GM12878 (cell line): ENCODE measurements at regions not wholly inside any gene's neighbourhood (a gene's known extent, or its start where the extent isn't known, plus 50 kb on each side); places are given as distances from the start of the nearest gene placed in this dataset.

ENCODE experiments used
- ATAC-seq: fragments of 200-7000 bp; cut with Tn5 transposase; 3 replicates; pipeline ENCODE4 v1.9.1; 2020; ENCODE audit warnings: mild to moderate bottlenecking, moderate library complexity
- BruUV-seq: library from RNA; stranded (reverse); fragments of 400-500 nt; replicated peaks from 2 replicates; lab custom pipeline; 2021; lab: Mats Ljungman, UMichigan
- CTCF ChIA-PET: fragments of 300-600 bp; sonication (Branson Sonifier 250); formaldehyde crosslinking; extraction: SDS; loops from one replicate; lab custom pipeline; 2021; ENCODE audit warnings: inconsistent platforms; lab: Yijun Ruan, JAX
- POLR2A ChIA-PET: fragments of 350-600 bp; formaldehyde crosslinking; extraction: SDS; loops from one replicate; lab custom pipeline; 2021; ENCODE audit warnings: inconsistent platforms; lab: Charles Lee
- RAD21 ChIA-PET: fragments of 300-600 bp; sonication (Branson Sonifier 250); formaldehyde crosslinking; loops from one replicate; lab custom pipeline; 2023; ENCODE audit warnings: antibody characterized with exemption; ENCODE audit not compliant: unreplicated experiment; lab: Charles Lee
- SMC1A ChIA-PET: fragments of 300-600 bp; sonication (Branson Sonifier 250); formaldehyde crosslinking; loops from one replicate; lab custom pipeline; 2023; ENCODE audit not compliant: unreplicated experiment, uncharacterized antibody; lab: Charles Lee
- DNase-seq: peaks from one replicate; pipeline ENCODE4 v3.0.0-alpha.2; 2011; ENCODE audit warnings: low read depth, low spot score
- FAIRE-seq: peaks from 3 replicates; lab custom pipeline; 2011; peaks lifted over from hg19 to GRCh38; lab: Jason Lieb, UNC
- H2AFZ ChIP-seq: 2 replicates; pipeline ENCODE4 v1.6.0; 2011; ENCODE audit warnings: low read depth, low read length, control low read depth; ENCODE audit not compliant: control insufficient read depth
- H3K27ac ChIP-seq: 2 replicates; pipeline ENCODE4 v1.5.1; 2011; ENCODE audit warnings: control low read depth; ENCODE audit not compliant: control insufficient read depth, insufficient read depth
- H3K27me3 ChIP-seq, 2 experiments: replicated peaks in 1 of 2; 2 replicates each; pipeline versions ENCODE4 v1.6.0 to v1.6.1; 2011; ENCODE audit warnings: low read length in 1 of 2; ENCODE audit not compliant: control insufficient read depth in 2 of 2, insufficient read depth in 2 of 2
- H3K36me3 ChIP-seq, 2 experiments: 2 replicates each; pipeline ENCODE4 v1.5.1; 2011; ENCODE audit warnings: low read length in 1 of 2; ENCODE audit not compliant: control insufficient read depth in 2 of 2, insufficient read depth in 2 of 2
- H3K4me1 ChIP-seq: 2 replicates; pipeline ENCODE4 v1.6.1; 2011; ENCODE audit warnings: mild to moderate bottlenecking, low read length, moderate library complexity, mixed read lengths; ENCODE audit not compliant: control insufficient read depth, insufficient read depth
- H3K4me2 ChIP-seq: 2 replicates; pipeline ENCODE4 v1.6.0; 2011; ENCODE audit warnings: control low read depth; ENCODE audit not compliant: control insufficient read depth, insufficient read depth
- H3K4me3 ChIP-seq: fragments of 200-600 bp; sonication (generic); 2 replicates; pipeline ENCODE4 v1.5.1; 2016
- H3K79me2 ChIP-seq: 2 replicates; pipeline ENCODE4 v1.6.0; 2011; ENCODE audit warnings: low read length; ENCODE audit not compliant: control insufficient read depth, insufficient read depth
- H3K9ac ChIP-seq: 2 replicates; pipeline ENCODE4 v1.8.0; 2011; ENCODE audit warnings: low read length, control low read depth, mixed read lengths; ENCODE audit not compliant: control insufficient read depth, insufficient read depth
- H3K9me3 ChIP-seq: replicated peaks from 3 replicates; pipeline ENCODE4 v1.5.1; 2011; ENCODE audit warnings: mild to moderate bottlenecking, low read length; ENCODE audit not compliant: control insufficient read depth, insufficient read depth
- H4K20me1 ChIP-seq: 2 replicates; pipeline ENCODE4 v1.6.0; 2011; ENCODE audit not compliant: control insufficient read depth, insufficient read depth
- ESRRA ChIP-seq: IDR thresholded peaks from 2 replicates; pipeline ENCODE4 v1.6.1; 2012; ENCODE audit warnings: mild to moderate bottlenecking, low read length, improper control_type of control experiment
- HDAC6 ChIP-seq: fragments of 200-600 bp; sonication (generic); IDR thresholded peaks from one replicate; pipeline ENCODE4 v1.8.0; 2017; ENCODE audit warnings: antibody characterized with exemption; ENCODE audit not compliant: unreplicated experiment
- JUNB ChIP-seq: IDR thresholded peaks from 2 replicates; pipeline ENCODE4 v1.6.1; 2016; ENCODE audit warnings: antibody characterized with exemption, mild to moderate bottlenecking
- JUND ChIP-seq: IDR thresholded peaks from 2 replicates; pipeline ENCODE4 v1.6.1; 2012; ENCODE audit warnings: low read depth, mild to moderate bottlenecking, low read length, improper control_type of control experiment, moderate library complexity
- KAT2A ChIP-seq: conservative IDR thresholded peaks from 2 replicates; pipeline ENCODE4 v1.6.1; 2011; ENCODE audit warnings: low read depth, low read length; ENCODE audit not compliant: control insufficient read depth
- MTA3 ChIP-seq: IDR thresholded peaks from 2 replicates; pipeline ENCODE4 v1.6.1; 2012; ENCODE audit warnings: low read length, inconsistent platforms, borderline replicate concordance
- NBN ChIP-seq: fragments of 450-650 bp; IDR thresholded peaks from 2 replicates; pipeline ENCODE4 v1.6.1; 2016
- NKRF ChIP-seq: fragments of 450-650 bp; conservative IDR thresholded peaks from 2 replicates; pipeline ENCODE4 v1.6.1; 2017; ENCODE audit warnings: mild to moderate bottlenecking, moderate library complexity
- PAX5 ChIP-seq: IDR thresholded peaks from 2 replicates; pipeline ENCODE4 v1.6.1; 2011; ENCODE audit warnings: low read depth, low read length, borderline replicate concordance
- RUNX3 ChIP-seq: IDR thresholded peaks from 2 replicates; pipeline ENCODE4 v1.6.1; 2012; ENCODE audit warnings: low read length, inconsistent platforms
- SMARCA5 ChIP-seq: fragments of 450-650 bp; IDR thresholded peaks from 2 replicates; pipeline ENCODE4 v1.6.1; 2017; ENCODE audit warnings: mild to moderate bottlenecking
- SMC3 ChIP-seq: IDR thresholded peaks from 2 replicates; pipeline ENCODE4 v1.6.1; 2011; ENCODE audit warnings: low read length, improper control_type of control experiment, borderline replicate concordance
- SPI1 ChIP-seq: IDR thresholded peaks from 2 replicates; pipeline ENCODE4 v1.6.1; 2011; ENCODE audit warnings: low read depth, mild to moderate bottlenecking, low read length, moderate library complexity, borderline replicate concordance; ENCODE audit not compliant: insufficient read depth
- TAF1 ChIP-seq: IDR thresholded peaks from 2 replicates; pipeline ENCODE4 v1.6.1; 2011; ENCODE audit warnings: mild to moderate bottlenecking, low read depth, low read length, borderline replicate concordance
- WRNIP1 ChIP-seq: IDR thresholded peaks from 2 replicates; pipeline ENCODE4 v1.6.1; 2011; ENCODE audit warnings: low read depth, low read length, improper control_type of control experiment, borderline replicate concordance
- YBX1 ChIP-seq: fragments of 450-650 bp; IDR thresholded peaks from 2 replicates; pipeline ENCODE4 v1.6.1; 2016; ENCODE audit warnings: antibody characterized with exemption
- YY1 ChIP-seq: IDR thresholded peaks from 2 replicates; pipeline ENCODE4 v1.6.1; 2011; ENCODE audit warnings: low read depth, mild to moderate bottlenecking, low read length
- ZBTB4 ChIP-seq: fragments of 450-650 bp; formaldehyde crosslinking; IDR thresholded peaks from 2 replicates; pipeline ENCODE4 v1.4.0; 2022; ENCODE audit warnings: mild to moderate bottlenecking, moderate library complexity
- ZNF384 ChIP-seq: IDR thresholded peaks from 2 replicates; pipeline ENCODE4 v1.6.1; 2012; ENCODE audit warnings: low read depth, mild to moderate bottlenecking, low read length, improper control_type of control experiment, borderline replicate concordance
- WGBS: methylation state at CpG from one replicate; pipeline ENCODE4 v1.1.6; 2016; ENCODE audit warnings: low lambda C conversion rate; ENCODE audit not compliant: insufficient replicate concordance, insufficient coverage; ENCODE audit errors: missing lambda C conversion rate; 5-methylcytosine and 5-hydroxymethylcytosine counted together
- in situ Hi-C: fragments of 300-500 bp; cut with MboI; formaldehyde crosslinking; loops from 9 replicates; pipeline ENCODE4 v1.14.3; 2018; ENCODE audit warnings: mixed read lengths
- intact Hi-C: fragments of 100-400 bp; cut with micrococcal nuclease; formaldehyde crosslinking; loops from one replicate; pipeline ENCODE4 v1.14.2; 2022; ENCODE audit not compliant: unreplicated experiment
- TF ChIP-seq, protein P1 (sequence below): fragments of 450-650 bp; IDR thresholded peaks from 2 replicates; pipeline ENCODE4 v1.6.1; 2016; ENCODE audit warnings: mild to moderate bottlenecking

DNA sequence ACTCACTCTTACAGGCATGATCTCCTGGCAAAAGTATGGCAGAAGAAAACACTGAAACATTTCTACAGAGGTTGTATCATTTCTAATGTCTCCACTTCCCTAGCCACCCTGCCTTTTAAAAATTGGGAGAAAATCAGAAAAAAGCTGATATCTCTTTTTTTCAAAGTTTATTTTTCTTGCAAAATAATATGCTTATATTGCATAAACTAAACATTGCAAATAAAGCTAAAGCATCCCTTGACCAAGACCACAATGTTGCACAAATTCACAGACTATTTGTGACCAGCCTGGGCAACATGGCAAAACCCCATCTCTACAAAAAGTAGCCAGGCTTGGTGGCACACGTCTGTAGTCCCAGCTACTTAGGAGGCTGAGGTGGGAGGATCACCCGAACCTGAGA, 183.3 kb upstream of the ELAVL2 start (continued):
- TF ChIP-seq NKRF (no peak), ZNF384 (no peak), PAX5 (no peak)
- TF ChIP-seq, protein P1, sequence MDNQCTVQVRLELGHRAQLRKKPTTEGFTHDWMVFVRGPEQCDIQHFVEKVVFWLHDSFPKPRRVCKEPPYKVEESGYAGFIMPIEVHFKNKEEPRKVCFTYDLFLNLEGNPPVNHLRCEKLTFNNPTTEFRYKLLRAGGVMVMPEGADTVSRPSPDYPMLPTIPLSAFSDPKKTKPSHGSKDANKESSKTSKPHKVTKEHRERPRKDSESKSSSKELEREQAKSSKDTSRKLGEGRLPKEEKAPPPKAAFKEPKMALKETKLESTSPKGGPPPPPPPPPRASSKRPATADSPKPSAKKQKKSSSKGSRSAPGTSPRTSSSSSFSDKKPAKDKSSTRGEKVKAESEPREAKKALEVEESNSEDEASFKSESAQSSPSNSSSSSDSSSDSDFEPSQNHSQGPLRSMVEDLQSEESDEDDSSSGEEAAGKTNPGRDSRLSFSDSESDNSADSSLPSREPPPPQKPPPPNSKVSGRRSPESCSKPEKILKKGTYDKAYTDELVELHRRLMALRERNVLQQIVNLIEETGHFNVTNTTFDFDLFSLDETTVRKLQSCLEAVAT: no peak

DNA sequence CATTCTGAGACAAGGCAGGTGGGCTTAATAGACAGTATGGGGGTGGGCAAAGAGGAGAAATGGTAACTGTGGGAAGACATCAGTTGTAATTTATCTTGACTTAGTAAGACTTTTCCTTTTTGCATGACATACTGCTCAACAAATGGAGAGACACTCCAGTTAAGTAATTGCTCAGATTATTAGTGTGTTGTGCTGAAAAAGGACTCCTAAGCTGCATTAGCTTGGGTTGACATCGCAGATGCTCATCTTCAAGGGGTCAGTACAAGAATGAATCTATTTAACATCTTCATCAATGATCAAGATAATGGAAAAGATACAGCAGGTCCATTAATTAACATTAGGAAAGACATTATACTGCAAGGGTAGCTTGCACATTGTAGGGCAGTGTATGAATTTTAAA, 181.1 kb upstream of the ELAVL2 start:
- no peaks in the 10 kb centered on the region for H3K36me3 ChIP-seq
- ChIA-PET RAD21 (no interaction called here), SMC1A (interaction anchor here (1.0 to 1.9 kb wide), 3 partner anchors 8 to 161 kb away, joined by 3 to 4 read pairs (median 4); no protein-coding TSS in a partner anchor), CTCF (interaction anchor here (1.2 kb wide), 1 partner anchor 8 kb away, joined by 3 read pairs; no protein-coding TSS in a partner anchor), POLR2A (no interaction called here)
- intact Hi-C loops: no loop called here
- H3K4me3 ChIP-seq: no peak overlapping the region
- H3K27ac ChIP-seq: no peak overlapping the region
- ATAC-seq: no peak
- 0% methylated on average over 1 of the region's 1 CpG for WGBS
- H3K9me3 ChIP-seq: no peaks in the 10 kb centered on the region
- no peak for FAIRE-seq
- no peaks in the 10 kb centered on the region for H3K79me2 ChIP-seq
- in situ Hi-C loops: no loop called here
- H3K9ac ChIP-seq: no peak overlapping the region
- H4K20me1 ChIP-seq: no peaks in the 10 kb centered on the region
- no peak overlapping the region for H3K4me2 ChIP-seq
- H3K27me3 ChIP-seq: no peaks in the 10 kb centered on the region
- no peak overlapping the region for H2AFZ ChIP-seq
- H3K4me1 ChIP-seq: no peaks in the 10 kb centered on the region
- TF ChIP-seq ZBTB4 (no peak), WRNIP1 (no peak), HDAC6 (no peak), JUNB (no peak), YBX1 (no peak), ESRRA (no peak), ZNF384 (no peak), NBN (no peak), SMC3 (no peak), KAT2A (no peak), TAF1 (no peak), SPI1 (no peak), JUND (no peak), YY1 (no peak), MTA3 (no peak), RUNX3 (no peak), SMARCA5 (no peak)
- TF ChIP-seq, all 136 proteins: peak for 0
- no TSS peak for BruUV-seq
- DNase-seq: no peak
